Activated CD4-positive, alpha-beta T cell treated with anti-CD3 and anti-CD28 coated beads, Interleukin-2, amount 10 ng/mL, durations not matched to agents 24 days and 14 days (primary cell): ENCODE measurements at regions not wholly inside any gene's neighbourhood (a gene's known extent, or its start where the extent isn't known, plus 50 kb on each side); places are given as distances from the start of the nearest gene placed in this dataset.

Source experiments
- DNase-seq: peaks from one replicate; pipeline ENCODE4 v3.0.0; 2022
- H3K27ac Mint-ChIP-seq: one replicate; pipeline ENCODE4 v1.8.0; 2022; ENCODE audit warnings: mild to moderate bottlenecking, mixed read lengths
- H3K27me3 Mint-ChIP-seq: one replicate; pipeline ENCODE4 v1.8.0; 2022; ENCODE audit warnings: mixed read lengths
- H3K36me3 Mint-ChIP-seq: one replicate; pipeline ENCODE4 v1.8.0; 2022; ENCODE audit warnings: low read depth, mild to moderate bottlenecking, mixed read lengths
- H3K4me1 Mint-ChIP-seq: one replicate; pipeline ENCODE4 v1.8.0; 2021; ENCODE audit warnings: mixed read lengths
- H3K4me3 Mint-ChIP-seq: one replicate; pipeline ENCODE4 v1.8.0; 2022; ENCODE audit warnings: mild to moderate bottlenecking, moderate library complexity, mixed read lengths
- H3K9me3 Mint-ChIP-seq: one replicate; pipeline ENCODE4 v1.8.0; 2021; ENCODE audit warnings: mixed read lengths
- intact Hi-C: fragments of 100-400 bp; cut with micrococcal nuclease; formaldehyde crosslinking; loops from one replicate; pipeline ENCODE4 v1.15.1; 2023

DNA sequence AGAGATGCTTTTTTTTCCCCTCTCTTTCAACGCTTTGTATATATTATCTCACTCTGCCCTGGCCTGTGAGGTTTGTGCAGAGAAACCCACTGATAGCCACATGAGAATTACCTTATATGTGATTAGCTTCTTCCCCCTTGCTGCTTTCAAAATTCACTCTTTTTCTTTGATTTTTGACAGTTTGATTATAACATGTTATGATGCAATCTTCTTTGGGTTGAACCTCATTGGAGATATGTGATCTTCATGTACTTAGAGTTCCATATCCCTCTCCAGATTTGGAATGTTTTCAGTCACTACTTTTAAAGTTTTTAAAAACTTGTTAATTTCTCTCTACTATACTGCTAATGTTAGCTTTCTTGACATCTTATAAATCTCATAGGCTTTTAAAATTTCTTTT is 479.5 kb upstream of the AGA start:
- H3K27ac Mint-ChIP-seq: no peak overlapping the region
- H3K9me3 Mint-ChIP-seq: peaks cover 4% of the 10 kb centered on the region
- no peaks in the 10 kb centered on the region for H3K4me1 Mint-ChIP-seq
- no peak for DNase-seq
- no peaks in the 10 kb centered on the region for H3K27me3 Mint-ChIP-seq
- intact Hi-C loops: no loop called here
- no peak overlapping the region for H3K4me3 Mint-ChIP-seq
- no peaks in the 10 kb centered on the region for H3K36me3 Mint-ChIP-seq

DNA sequence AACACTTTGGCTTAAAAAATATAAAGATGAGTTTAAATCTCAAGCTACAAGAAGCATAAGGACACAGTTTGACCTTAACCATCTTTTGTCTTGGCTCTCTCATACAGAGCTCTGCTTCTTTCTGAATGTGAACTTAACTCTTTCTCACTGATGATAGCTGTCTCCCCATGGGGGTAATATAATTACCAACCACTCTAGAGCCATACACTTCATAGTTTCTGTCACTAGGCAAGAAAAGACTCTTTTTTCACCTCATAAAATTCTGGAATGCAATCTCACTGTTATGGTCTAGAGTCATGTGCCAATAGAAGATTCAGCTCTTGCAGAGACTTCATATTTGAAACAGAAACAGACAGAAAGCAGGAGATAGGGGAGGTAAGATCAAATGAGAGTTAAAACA is 481.7 kb upstream of the AGA start:
- H3K36me3 Mint-ChIP-seq: no peaks in the 10 kb centered on the region
- H3K27ac Mint-ChIP-seq: no peak overlapping the region
- DNase-seq: no peak
- intact Hi-C loops: no loop called here
- H3K4me3 Mint-ChIP-seq: no peak overlapping the region
- H3K9me3 Mint-ChIP-seq: peaks cover 4% of the 10 kb centered on the region
- H3K4me1 Mint-ChIP-seq: no peaks in the 10 kb centered on the region
- no peaks in the 10 kb centered on the region for H3K27me3 Mint-ChIP-seq

DNA sequence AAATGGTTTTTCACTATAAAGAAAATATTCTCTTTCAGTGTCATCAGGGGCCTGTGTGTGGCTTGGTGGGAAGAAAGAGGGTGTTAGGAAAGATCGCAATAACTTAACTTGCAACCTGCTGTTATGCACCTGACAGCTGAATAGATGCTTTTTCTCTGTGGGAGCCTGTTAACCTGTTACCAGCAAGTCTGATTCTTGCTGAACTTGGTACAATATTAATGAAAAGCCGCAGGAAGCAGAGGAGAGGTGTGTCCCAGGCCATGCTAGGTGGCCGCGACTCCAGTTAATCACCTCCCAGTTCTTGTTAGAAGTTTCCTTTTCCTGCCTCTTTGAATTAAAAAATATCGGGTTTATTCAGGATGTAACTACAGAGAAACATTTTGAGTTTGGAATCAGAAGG is 494.8 kb upstream of the AGA start:
- DNase-seq: no peak
- Mint-ChIP-seq H3K27ac (no peak overlapping the region), H3K27me3 (no peaks in the 10 kb centered on the region), H3K4me3 (no peak overlapping the region), H3K9me3 (no peaks in the 10 kb centered on the region), H3K36me3 (no peaks in the 10 kb centered on the region), H3K4me1 (no peaks in the 10 kb centered on the region)
- intact Hi-C loops: no loop called here

DNA sequence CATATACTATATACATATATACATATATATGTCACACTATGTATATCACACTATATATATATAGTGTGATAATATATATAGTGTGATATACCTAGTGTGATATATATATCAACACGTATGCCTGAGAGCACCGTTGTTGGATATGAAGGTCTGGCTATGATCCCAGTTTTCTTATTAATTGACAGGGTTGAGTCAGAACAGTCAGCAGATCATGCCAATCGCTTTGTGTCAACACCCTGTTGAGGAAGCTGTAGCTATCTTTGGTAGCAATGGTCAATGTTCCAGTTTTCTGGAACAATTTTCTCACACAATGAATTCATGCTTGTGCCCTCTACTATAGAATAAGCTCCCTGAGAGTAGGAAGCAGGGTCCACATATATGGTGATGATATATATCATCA is 496.0 kb upstream of the AGA start:
- no peak overlapping the region for H3K27ac Mint-ChIP-seq
- no peaks in the 10 kb centered on the region for H3K9me3 Mint-ChIP-seq
- H3K4me1 Mint-ChIP-seq: no peaks in the 10 kb centered on the region
- no peaks in the 10 kb centered on the region for H3K36me3 Mint-ChIP-seq
- no peak for DNase-seq
- H3K27me3 Mint-ChIP-seq: no peaks in the 10 kb centered on the region
- H3K4me3 Mint-ChIP-seq: no peak overlapping the region
- intact Hi-C loops: no loop called here

DNA sequence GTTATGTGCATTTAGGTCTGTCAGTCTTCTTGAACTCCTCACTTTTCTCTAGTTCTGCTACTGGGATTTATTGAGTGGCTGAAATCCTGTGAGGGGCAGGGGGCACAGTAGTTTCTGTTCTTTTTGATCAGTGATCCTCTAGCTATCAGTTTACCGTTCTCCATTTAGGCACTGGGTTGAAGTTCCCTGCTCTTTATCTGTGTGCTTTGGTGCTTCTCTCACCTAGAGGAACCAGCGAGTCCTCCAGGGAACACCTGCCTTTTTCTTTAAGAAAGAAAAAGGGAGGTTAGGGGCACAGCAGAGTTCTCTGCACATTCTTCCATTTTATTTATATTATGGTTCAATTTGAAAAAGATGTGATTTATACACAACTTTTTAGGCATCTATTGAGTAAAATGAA is 503.0 kb upstream of the AGA start:
- no peaks in the 10 kb centered on the region for H3K27me3 Mint-ChIP-seq
- no peaks in the 10 kb centered on the region for H3K36me3 Mint-ChIP-seq
- H3K27ac Mint-ChIP-seq: no peak overlapping the region
- DNase-seq: no peak
- H3K4me1 Mint-ChIP-seq: no peaks in the 10 kb centered on the region
- intact Hi-C loops: no loop called here
- H3K4me3 Mint-ChIP-seq: no peak overlapping the region
- no peaks in the 10 kb centered on the region for H3K9me3 Mint-ChIP-seq

DNA sequence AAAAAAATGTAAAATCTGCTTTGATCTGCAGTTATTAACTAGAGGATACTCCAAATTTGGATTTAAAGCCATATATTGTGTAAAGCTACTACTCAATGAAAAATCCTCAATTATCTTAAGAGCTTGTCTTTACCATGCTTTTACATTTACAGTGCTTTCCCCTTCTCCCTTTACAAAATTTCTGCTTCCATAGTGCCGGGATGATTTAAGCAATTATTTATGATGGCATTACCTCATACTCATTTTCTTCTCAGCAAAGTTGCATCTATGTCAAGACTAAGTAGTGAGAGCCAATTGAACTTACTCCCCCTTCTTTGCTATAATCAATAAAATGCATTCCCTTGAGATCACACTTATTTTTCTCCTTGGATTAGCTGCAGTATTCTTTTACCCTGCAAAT is 505.4 kb upstream of the AGA start:
- Mint-ChIP-seq H3K36me3 (no peaks in the 10 kb centered on the region), H3K9me3 (no peaks in the 10 kb centered on the region), H3K27me3 (no peaks in the 10 kb centered on the region), H3K27ac (no peak overlapping the region), H3K4me3 (no peak overlapping the region), H3K4me1 (no peaks in the 10 kb centered on the region)
- DNase-seq: no peak
- intact Hi-C loops: no loop called here

DNA sequence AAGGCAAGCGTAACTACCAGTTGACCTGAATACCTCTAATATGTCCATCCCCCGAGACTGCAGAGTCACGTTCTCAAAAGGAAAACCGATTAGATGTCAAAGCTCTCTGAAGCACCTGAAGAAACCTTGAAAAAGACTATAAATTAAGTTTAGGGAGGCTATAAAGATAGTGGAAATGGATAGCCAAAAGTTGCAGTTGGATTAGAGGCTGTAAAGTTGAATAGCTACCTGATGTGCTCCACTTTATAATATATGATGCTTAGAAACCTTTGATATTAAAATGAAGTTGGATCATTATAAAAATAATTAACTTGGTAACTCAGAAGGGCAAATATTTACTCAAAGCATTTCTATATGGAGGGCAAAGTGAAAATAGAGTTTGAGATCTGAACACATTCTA is 506.6 kb upstream of the AGA start:
- H3K36me3 Mint-ChIP-seq: no peaks in the 10 kb centered on the region
- H3K27me3 Mint-ChIP-seq: no peaks in the 10 kb centered on the region
- no peak for DNase-seq
- intact Hi-C loops: no loop called here
- H3K4me1 Mint-ChIP-seq: no peaks in the 10 kb centered on the region
- peaks cover 3% of the 10 kb centered on the region for H3K9me3 Mint-ChIP-seq
- H3K4me3 Mint-ChIP-seq: no peak overlapping the region
- H3K27ac Mint-ChIP-seq: no peak overlapping the region

DNA sequence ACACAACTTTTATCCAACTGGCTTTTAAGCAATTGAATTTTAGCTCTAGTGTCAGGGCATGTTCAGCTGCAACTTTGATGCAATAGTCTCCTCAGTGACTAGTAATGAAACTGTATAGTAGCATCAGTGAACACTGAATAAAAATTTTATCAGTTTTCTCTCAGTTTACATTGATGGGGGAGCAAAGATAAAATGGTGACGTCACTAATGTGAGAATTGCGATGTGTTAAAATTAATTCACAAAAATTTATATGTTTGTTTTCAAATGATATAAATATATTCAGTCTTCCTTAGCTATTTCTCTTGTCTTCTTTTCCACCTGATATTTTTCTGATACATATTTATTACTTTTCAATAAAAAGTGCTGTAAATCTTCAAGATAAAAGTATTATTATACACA is 508.8 kb upstream of the AGA start:
- Mint-ChIP-seq H3K36me3 (no peaks in the 10 kb centered on the region), H3K4me3 (no peak overlapping the region), H3K27ac (no peak overlapping the region), H3K4me1 (no peaks in the 10 kb centered on the region), H3K27me3 (no peaks in the 10 kb centered on the region), H3K9me3 (peaks cover 3% of the 10 kb centered on the region)
- no peak for DNase-seq
- intact Hi-C loops: no loop called here

DNA sequence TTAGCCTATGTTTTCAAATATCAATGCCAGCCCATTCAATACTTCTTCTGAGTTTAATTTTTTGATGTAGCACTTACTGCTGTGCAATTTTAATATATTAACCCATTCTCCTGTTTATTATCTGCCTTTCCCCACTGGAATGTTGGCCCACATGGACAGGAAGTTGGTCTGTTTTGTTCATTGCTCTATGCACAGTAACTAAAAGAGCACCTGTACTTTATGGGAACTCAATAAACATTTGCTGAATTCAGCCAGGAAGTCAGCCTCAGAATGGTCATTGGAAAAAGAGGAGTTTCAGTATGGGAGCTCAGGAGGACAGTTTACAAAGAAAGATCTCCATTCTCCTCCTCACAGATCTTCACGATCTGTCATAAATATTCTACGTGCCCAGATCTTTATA is 510.5 kb upstream of the AGA start:
- intact Hi-C loops: no loop called here
- no peak overlapping the region for H3K27ac Mint-ChIP-seq
- H3K9me3 Mint-ChIP-seq: peaks cover 3% of the 10 kb centered on the region
- no peaks in the 10 kb centered on the region for H3K27me3 Mint-ChIP-seq
- no peaks in the 10 kb centered on the region for H3K36me3 Mint-ChIP-seq
- no peaks in the 10 kb centered on the region for H3K4me1 Mint-ChIP-seq
- H3K4me3 Mint-ChIP-seq: no peak overlapping the region
- DNase-seq: no peak

DNA sequence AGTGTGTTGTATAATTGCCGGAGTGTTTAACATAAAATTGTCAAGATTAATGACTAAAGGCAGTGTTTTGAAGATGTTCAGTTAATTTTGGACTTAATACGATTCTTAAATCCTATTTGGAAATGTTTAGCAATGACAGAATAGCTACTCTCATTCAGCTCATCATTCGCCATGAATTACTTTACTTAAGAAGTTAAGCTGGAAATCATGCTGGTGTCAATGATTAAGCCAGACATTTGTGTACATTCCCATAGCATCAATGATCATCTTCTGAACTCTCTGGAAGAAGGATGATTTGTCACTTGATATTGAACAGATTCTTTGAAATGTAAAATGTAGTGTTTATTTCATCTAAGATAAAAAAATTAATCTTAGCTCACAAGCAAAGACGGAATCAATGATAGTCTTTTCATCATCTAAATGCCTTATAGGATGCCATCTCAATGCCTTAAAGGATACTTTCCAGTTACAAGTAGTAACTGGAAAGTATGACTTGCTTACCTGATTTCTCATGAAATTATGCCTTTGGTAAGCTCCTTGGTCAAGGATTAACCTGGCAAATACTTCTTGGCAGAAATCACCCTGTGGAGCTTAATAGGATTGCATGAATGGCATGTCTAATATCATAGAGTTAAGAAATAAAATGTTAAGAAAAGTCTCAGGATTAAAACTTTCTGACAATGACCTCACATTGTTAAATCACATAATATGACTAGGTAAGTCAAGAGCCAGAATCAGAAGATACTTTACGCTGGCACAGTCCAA is 515.5 kb upstream of the AGA start:
- Mint-ChIP-seq H3K4me1 (no peaks in the 10 kb centered on the region), H3K27me3 (no peaks in the 10 kb centered on the region), H3K36me3 (no peaks in the 10 kb centered on the region), H3K27ac (no peak overlapping the region), H3K4me3 (no peak overlapping the region), H3K9me3 (peaks cover 1% of the 10 kb centered on the region)
- DNase-seq: no peak
- intact Hi-C loops: no loop called here

DNA sequence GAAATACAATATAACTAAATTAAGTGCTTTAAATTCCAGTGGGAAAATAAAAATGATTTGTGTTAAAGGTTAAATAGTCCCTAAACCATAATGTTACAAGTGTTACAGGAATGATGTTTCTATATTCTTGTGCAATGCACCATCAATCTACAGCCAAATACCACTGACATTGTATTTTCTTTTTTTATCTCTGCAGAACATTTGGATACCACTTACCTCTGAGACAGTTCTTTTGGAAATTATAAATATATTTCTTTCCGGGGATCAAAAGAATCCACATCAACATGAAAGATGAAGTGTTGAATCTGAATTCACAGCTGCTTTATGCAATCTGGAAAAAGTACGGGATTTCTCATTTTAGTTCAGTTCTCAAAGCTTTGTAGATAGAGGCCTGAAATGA is 518.3 kb upstream of the AGA start:
- DNase-seq: no peak
- H3K4me3 Mint-ChIP-seq: no peak overlapping the region
- no peak overlapping the region for H3K27ac Mint-ChIP-seq
- H3K9me3 Mint-ChIP-seq: no peaks in the 10 kb centered on the region
- H3K27me3 Mint-ChIP-seq: no peaks in the 10 kb centered on the region
- H3K4me1 Mint-ChIP-seq: no peaks in the 10 kb centered on the region
- intact Hi-C loops: no loop called here
- no peaks in the 10 kb centered on the region for H3K36me3 Mint-ChIP-seq

DNA sequence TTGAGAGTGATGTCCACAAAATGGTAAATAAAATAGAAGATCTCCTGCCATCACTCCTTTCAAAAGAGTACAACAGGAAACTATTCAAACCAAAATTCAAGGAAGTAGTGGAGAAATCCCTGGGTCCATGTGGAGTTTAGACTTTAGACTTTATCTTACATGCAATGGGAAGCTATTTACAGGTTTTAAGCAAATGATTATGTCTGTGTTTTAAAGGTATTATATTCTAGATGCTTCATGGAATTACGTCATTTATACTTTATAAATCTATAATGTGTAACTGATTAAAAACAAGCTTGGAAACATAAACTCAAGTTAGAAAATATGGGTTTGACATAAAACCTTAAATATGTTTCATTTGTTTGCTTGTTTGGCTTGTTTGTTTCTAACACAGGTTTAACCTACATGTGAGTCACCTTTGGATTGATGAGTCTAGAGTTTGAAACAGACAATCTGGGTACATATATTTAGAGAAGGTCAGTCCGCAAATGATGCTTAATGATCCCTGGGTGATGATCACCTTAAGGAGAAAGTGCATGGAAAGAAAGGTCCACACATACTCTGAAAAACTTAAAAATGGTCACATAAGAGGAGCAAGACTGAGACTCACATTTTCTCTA is 519.6 kb upstream of the AGA start:
- Mint-ChIP-seq H3K9me3 (no peaks in the 10 kb centered on the region), H3K27me3 (no peaks in the 10 kb centered on the region), H3K36me3 (no peaks in the 10 kb centered on the region), H3K4me1 (no peaks in the 10 kb centered on the region), H3K27ac (no peak overlapping the region), H3K4me3 (no peak overlapping the region)
- intact Hi-C loops: no loop called here
- no peak for DNase-seq

DNA sequence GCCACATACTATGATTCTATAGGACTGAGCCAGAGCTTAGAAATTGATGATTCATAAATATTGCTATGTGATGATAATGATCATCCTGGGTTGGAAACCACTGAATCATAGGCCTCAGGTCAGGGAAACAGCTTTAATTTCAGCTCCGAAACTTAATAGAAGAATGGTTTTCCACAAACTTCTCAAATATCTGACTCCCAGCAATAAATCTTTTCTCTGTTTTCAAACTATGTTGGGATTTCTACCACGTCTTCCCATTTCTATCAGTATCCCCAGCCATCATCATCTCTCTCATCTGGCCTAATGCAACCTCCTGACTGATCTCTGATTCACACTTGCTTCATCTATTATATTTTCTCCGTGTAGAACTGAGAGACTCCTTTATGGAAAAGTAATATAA is 521.8 kb upstream of the AGA start:
- H3K4me1 Mint-ChIP-seq: no peaks in the 10 kb centered on the region
- DNase-seq: no peak
- no peaks in the 10 kb centered on the region for H3K36me3 Mint-ChIP-seq
- H3K9me3 Mint-ChIP-seq: no peaks in the 10 kb centered on the region
- H3K27ac Mint-ChIP-seq: no peak overlapping the region
- intact Hi-C loops: no loop called here
- H3K4me3 Mint-ChIP-seq: no peak overlapping the region
- no peaks in the 10 kb centered on the region for H3K27me3 Mint-ChIP-seq

DNA sequence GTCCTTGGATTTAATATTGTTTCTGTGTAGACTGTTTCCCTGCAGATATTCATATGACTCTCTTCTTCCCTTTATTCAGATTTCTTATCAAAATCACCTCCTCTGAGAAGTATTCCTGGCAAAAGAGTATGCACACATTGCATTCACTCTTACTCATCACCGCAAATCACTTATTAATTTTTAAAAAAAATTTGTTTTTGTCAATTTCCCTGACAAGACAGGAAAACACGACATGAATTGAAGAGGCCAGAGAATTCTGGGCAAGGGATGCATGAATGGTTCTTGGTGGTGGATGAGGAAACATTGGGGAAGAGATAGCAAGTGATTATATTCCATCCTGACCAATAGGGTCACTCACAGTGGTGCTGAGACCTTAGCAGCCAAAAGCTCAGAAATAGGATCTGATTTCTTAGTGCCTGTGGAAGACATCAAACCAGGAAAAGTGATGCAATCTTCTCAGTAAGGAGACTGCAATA is 522.5 kb upstream of the AGA start:
- intact Hi-C loops: no loop called here
- no peak overlapping the region for H3K27ac Mint-ChIP-seq
- H3K27me3 Mint-ChIP-seq: no peaks in the 10 kb centered on the region
- H3K36me3 Mint-ChIP-seq: no peaks in the 10 kb centered on the region
- no peaks in the 10 kb centered on the region for H3K9me3 Mint-ChIP-seq
- H3K4me3 Mint-ChIP-seq: no peak overlapping the region
- H3K4me1 Mint-ChIP-seq: no peaks in the 10 kb centered on the region
- DNase-seq: no peak

DNA sequence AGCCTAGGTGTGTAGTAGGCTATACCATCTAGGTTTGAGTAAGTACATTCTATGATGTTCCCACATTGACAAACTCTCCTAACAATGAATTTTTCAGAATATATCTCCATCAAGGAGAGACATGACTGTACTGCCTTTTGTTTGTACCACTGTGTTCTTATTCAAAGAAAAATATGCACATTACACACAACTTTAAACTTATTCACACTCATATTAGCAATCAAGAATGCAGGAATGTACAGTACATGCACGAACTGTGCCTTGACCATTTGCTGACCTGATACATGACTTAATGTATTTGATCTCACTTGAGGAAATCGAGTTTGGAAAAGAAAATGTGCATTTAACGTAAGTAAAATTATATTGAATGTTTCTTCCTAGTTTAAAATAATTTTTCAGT is 525.1 kb upstream of the AGA start:
- Mint-ChIP-seq H3K27me3 (no peaks in the 10 kb centered on the region), H3K4me1 (no peaks in the 10 kb centered on the region), H3K4me3 (no peak overlapping the region), H3K27ac (no peak overlapping the region), H3K9me3 (no peaks in the 10 kb centered on the region), H3K36me3 (no peaks in the 10 kb centered on the region)
- DNase-seq: no peak
- intact Hi-C loops: no loop called here
